K562 (cell line): ENCODE measurements at regions not wholly inside any gene's neighbourhood (a gene's known extent, or its start where the extent isn't known, plus 50 kb on each side); places are given as distances from the start of the nearest gene placed in this dataset.

ENCODE experiments used
- ATAC-seq: fragments of 200-7000 bp; cut with Tn5 transposase; 3 replicates; pipeline ENCODE4 v1.9.1; 2020; ENCODE audit warnings: moderate library complexity
- BruUV-seq: library from RNA; stranded (reverse); fragments of 400-500 nt; replicated peaks from 2 replicates; lab custom pipeline; 2021; lab: Mats Ljungman, UMichigan
- CTCF ChIA-PET: fragments of 300-600 bp; formaldehyde crosslinking; extraction: SDS; loops from one replicate; lab custom pipeline; 2021; ENCODE audit warnings: low intra/inter-chr PET ratio; lab: Yijun Ruan, JAX
- POLR2A ChIA-PET: fragments of 300-600, 350-650 bp; sonication (Branson Sonifier 250); formaldehyde crosslinking; extraction: SDS; loops from one replicate; lab custom pipeline; 2021; ENCODE audit warnings: antibody characterized with exemption, inconsistent platforms; lab: Yijun Ruan, JAX
- DNase-seq, 4 experiments: peaks; one replicate each; pipeline versions ENCODE4 v3.0.0 to v3.0.0-alpha.2; 2011 to 2018; ENCODE audit warnings: low spot score in 3 of 4, mixed read lengths in 3 of 4; ENCODE audit errors: extremely low read depth in 1 of 4
- FAIRE-seq: peaks from 2 replicates; lab custom pipeline; 2011; peaks lifted over from hg19 to GRCh38; lab: Jason Lieb, UNC
- H2AFZ ChIP-seq: 2 replicates; pipeline ENCODE4 v1.6.0; 2011; ENCODE audit warnings: low read depth, low read length, control low read depth, inconsistent platforms
- H3K27ac ChIP-seq: fragments of 200-600 bp; 3 replicates; pipeline ENCODE4 v1.8.0; 2011; ENCODE audit warnings: low read depth, mild to moderate bottlenecking, control low read depth, inconsistent platforms, low read length, moderate library complexity, mixed read lengths; ENCODE audit errors: extremely low read depth
- H3K27me3 ChIP-seq, 2 experiments: fragments of 300-600 bp in 1 of 2; 2 replicates in 1 of 2; 3 replicates in 1 of 2; pipeline versions ENCODE4 v1.6.0 to v1.8.0; 2011; ENCODE audit warnings: inconsistent platforms in 2 of 2, low read length in 2 of 2, mild to moderate bottlenecking in 1 of 2, mixed read lengths in 1 of 2, moderate library complexity in 1 of 2; ENCODE audit not compliant: control insufficient read depth in 2 of 2, insufficient read depth in 2 of 2
- H3K36me3 ChIP-seq: fragments of 300-600 bp; 3 replicates; pipeline ENCODE4 v1.8.0; 2011; ENCODE audit warnings: mild to moderate bottlenecking, low read length, inconsistent platforms; ENCODE audit not compliant: control insufficient read depth, insufficient read depth
- H3K4me1 ChIP-seq, 2 experiments: fragments of 200-600 bp in 1 of 2; replicated peaks in 1 of 2; 2 replicates in 1 of 2; 3 replicates in 1 of 2; pipeline versions ENCODE4 v1.5.1 to v1.8.0; 2011; ENCODE audit warnings: inconsistent platforms in 2 of 2, low read length in 2 of 2, mild to moderate bottlenecking in 1 of 2, mixed read lengths in 1 of 2, moderate library complexity in 1 of 2; ENCODE audit not compliant: control insufficient read depth in 2 of 2, insufficient read depth in 2 of 2
- H3K4me2 ChIP-seq: 2 replicates; pipeline ENCODE4 v1.6.1; 2011; ENCODE audit warnings: low read length, control low read depth, inconsistent platforms, mixed read lengths; ENCODE audit not compliant: insufficient read depth
- H3K4me3 ChIP-seq: fragments of 200-600 bp; sonication (generic), shearing (Covaris generic); 2 replicates; pipeline ENCODE4 v1.5.1; 2016; ENCODE audit warnings: control low read depth, inconsistent platforms
- H3K79me2 ChIP-seq: fragments of 200-600 bp; 3 replicates; pipeline ENCODE4 v1.8.0; 2011; ENCODE audit warnings: low read length, inconsistent platforms; ENCODE audit not compliant: control insufficient read depth, insufficient read depth
- H3K9ac ChIP-seq, 2 experiments: 2 replicates each; pipeline versions ENCODE4 v1.6.0 to v1.6.1; 2011; ENCODE audit warnings: low read depth in 2 of 2, low read length in 2 of 2, control low read depth in 1 of 2, inconsistent platforms in 1 of 2, mild to moderate bottlenecking in 1 of 2, mixed read lengths in 1 of 2; ENCODE audit not compliant: insufficient read depth in 1 of 2
- H3K9me1 ChIP-seq: one replicate; pipeline ENCODE4 v1.6.0; 2011; ENCODE audit warnings: inconsistent platforms, mild to moderate bottlenecking, low read length, moderate library complexity; ENCODE audit not compliant: control insufficient read depth, insufficient read depth
- H3K9me3 ChIP-seq: replicated peaks from 2 replicates; pipeline ENCODE4 v1.5.1; 2011; ENCODE audit warnings: low read depth, low read length, inconsistent platforms; ENCODE audit not compliant: control insufficient read depth, insufficient read depth
- H4K20me1 ChIP-seq: replicated peaks from 2 replicates; pipeline ENCODE4 v1.6.1; 2011; ENCODE audit warnings: low read length, inconsistent platforms, mixed read lengths; ENCODE audit not compliant: control insufficient read depth, insufficient read depth
- BRD9 ChIP-seq: fragments of 450-650 bp; IDR thresholded peaks from 2 replicates; pipeline ENCODE4 v1.6.1; 2018; ENCODE audit warnings: low read depth; ENCODE audit not compliant: partially characterized antibody
- KLF10 ChIP-seq: fragments of 250-450 bp; sonication (Bioruptor Pico); IDR thresholded peaks from 2 replicates; pipeline ENCODE4 v1.6.1; 2021; ENCODE audit warnings: matching md5 sums
- TSC22D4 ChIP-seq: fragments of 450-650 bp; IDR thresholded peaks from 2 replicates; pipeline ENCODE4 v1.6.1; 2016; ENCODE audit warnings: missing genetic modification characterization, missing biosample characterization, control low read depth
- ZNF592 ChIP-seq: fragments of 450-650 bp; IDR thresholded peaks from 2 replicates; pipeline ENCODE4 v1.6.1; 2017; ENCODE audit warnings: antibody characterized with exemption, mild to moderate bottlenecking
- WGBS: fragments of 100-300 bp; shearing (Covaris generic); methylation state at CpG from one replicate; pipeline ENCODE4 v1.1.6; 2016; ENCODE audit warnings: low coverage, mixed read lengths; ENCODE audit not compliant: insufficient coverage; ENCODE audit errors: missing lambda C conversion rate; 5-methylcytosine and 5-hydroxymethylcytosine counted together
- in situ Hi-C: fragments of 300-500 bp; cut with MboI; formaldehyde crosslinking; loops from 4 replicates; pipeline ENCODE4 v1.15.0; 2018; ENCODE audit warnings: inconsistent platforms, mixed read lengths
- intact Hi-C: fragments of 100-400 bp; cut with micrococcal nuclease; formaldehyde crosslinking; loops from 2 replicates; pipeline ENCODE4 v1.14.2; 2022
- TF ChIP-seq, protein P1 (sequence below): fragments of 450-650 bp; IDR thresholded peaks from 2 replicates; pipeline ENCODE4 v1.6.1; 2018; ENCODE audit warnings: mild to moderate bottlenecking, low read depth; ENCODE audit not compliant: partially characterized antibody

DNA sequence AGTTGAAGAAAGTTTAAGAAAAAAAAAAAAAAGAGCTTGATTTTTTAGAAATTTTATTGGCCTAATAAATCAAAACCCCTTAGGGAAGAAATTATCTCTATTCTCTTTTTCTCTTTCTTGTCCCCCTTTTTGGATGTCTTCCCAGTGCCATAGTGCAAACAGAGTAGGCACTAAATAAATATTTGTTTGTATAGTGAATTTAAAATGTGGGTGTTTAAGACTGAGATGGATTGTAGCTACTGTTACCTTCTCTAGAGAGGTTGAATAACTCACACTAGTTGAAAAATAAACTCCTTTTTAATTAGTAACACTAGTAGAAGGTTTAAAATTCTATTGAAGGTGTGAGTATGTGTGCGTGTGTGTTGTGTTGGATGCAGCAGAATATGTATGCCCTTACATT is 783.8 kb downstream of the NXPH1 start:
- H3K9me3 ChIP-seq: no peaks in the 10 kb centered on the region; the same call in 1 of the 2 replicates
- in situ Hi-C loops: no loop called here
- BruUV-seq: no TSS peak

More for the DNA sequence above, 783.8 kb downstream of the NXPH1 start:
- H3K36me3 ChIP-seq: no peaks in the 10 kb centered on the region
- H3K4me1 ChIP-seq: no peaks in the 10 kb centered on the region
- POLR2A ChIA-PET: no interaction called here
- no peaks in the 10 kb centered on the region for H3K79me2 ChIP-seq
- no peak overlapping the region for H3K27ac ChIP-seq
- intact Hi-C loops: no loop called here
- no peaks in the 10 kb centered on the region for H3K9me1 ChIP-seq
- no peak overlapping the region for H3K4me3 ChIP-seq
- ATAC-seq (no peak), DNase-seq (no peak)
- H3K4me2 ChIP-seq: no peak overlapping the region
- 6% methylated on average over 1 of the region's 1 CpG for WGBS
- H2AFZ ChIP-seq: no peak overlapping the region
- H3K27me3 ChIP-seq: no peaks in the 10 kb centered on the region
- TF ChIP-seq, protein P1, sequence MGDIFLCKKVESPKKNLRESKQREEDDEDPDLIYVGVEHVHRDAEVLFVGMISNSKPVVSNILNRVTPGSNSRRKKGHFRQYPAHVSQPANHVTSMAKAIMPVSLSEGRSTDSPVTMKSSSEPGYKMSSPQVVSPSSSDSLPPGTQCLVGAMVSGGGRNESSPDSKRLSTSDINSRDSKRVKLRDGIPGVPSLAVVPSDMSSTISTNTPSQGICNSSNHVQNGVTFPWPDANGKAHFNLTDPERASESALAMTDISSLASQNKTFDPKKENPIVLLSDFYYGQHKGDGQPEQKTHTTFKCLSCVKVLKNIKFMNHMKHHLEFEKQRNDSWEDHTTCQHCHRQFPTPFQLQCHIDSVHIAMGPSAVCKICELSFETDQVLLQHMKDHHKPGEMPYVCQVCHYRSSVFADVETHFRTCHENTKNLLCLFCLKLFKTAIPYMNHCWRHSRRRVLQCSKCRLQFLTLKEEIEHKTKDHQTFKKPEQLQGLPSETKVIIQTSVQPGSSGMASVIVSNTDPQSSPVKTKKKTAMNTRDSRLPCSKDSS: no peak
- no peak for TF ChIP-seq BRD9
- no peak for TF ChIP-seq TSC22D4 (tag)
- no peak for TF ChIP-seq KLF10 (CRISPR knock-in tag)
- TF ChIP-seq ZNF592: no peak
- TF ChIP-seq, all 486 proteins: peak for 0
- CTCF ChIA-PET: no interaction called here
- H4K20me1 ChIP-seq: no peaks in the 10 kb centered on the region
- no peak overlapping the region for H3K9ac ChIP-seq
- no peak for FAIRE-seq
